Testis (tissue), 2 donors: ENCODE measurements at regions not wholly inside any gene's neighbourhood (a gene's known extent, or its start where the extent isn't known, plus 50 kb on each side); places are given as distances from the start of the nearest gene placed in this dataset.

ENCODE experiments used
- POLR2A ChIP-seq: fragments of 450-650 bp; IDR thresholded peaks from one replicate; pipeline ENCODE4 v1.6.1; 2017; ENCODE audit warnings: antibody characterized with exemption, mild to moderate bottlenecking, moderate library complexity
- TF ChIP-seq, protein P1 (sequence below), 3 experiments: fragments of 450-650 bp in 2 of 3; fragments of 200-600 bp in 1 of 3; sonication (generic) in 1 of 3; IDR thresholded peaks; one replicate each; pipeline ENCODE4 v1.5.1; 2016 to 2019; ENCODE audit warnings: antibody characterized with exemption in 3 of 3, mild to moderate bottlenecking in 2 of 3, moderate library complexity in 1 of 3

DNA sequence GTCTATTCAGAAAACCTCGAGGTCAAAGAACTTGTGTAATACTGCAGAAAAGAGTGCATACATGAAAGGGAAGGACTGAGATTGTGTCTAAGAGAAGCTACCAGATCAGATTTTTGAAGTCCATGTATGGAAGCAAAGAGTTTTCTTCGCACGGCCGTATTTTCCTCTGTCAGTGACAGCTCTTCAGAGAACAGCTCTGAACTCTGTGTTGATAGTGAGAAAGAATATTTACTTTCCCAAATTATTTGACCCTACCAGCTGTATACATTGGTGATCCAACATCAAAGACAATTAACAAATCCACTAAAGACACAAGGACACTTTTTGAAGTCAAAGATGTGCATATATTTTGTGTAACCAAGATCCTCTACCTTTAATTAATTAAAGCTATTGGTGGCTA lies 107.8 kb upstream of the PSMD7 start:
- TF ChIP-seq POLR2A: no peak
- TF ChIP-seq, protein P1, sequence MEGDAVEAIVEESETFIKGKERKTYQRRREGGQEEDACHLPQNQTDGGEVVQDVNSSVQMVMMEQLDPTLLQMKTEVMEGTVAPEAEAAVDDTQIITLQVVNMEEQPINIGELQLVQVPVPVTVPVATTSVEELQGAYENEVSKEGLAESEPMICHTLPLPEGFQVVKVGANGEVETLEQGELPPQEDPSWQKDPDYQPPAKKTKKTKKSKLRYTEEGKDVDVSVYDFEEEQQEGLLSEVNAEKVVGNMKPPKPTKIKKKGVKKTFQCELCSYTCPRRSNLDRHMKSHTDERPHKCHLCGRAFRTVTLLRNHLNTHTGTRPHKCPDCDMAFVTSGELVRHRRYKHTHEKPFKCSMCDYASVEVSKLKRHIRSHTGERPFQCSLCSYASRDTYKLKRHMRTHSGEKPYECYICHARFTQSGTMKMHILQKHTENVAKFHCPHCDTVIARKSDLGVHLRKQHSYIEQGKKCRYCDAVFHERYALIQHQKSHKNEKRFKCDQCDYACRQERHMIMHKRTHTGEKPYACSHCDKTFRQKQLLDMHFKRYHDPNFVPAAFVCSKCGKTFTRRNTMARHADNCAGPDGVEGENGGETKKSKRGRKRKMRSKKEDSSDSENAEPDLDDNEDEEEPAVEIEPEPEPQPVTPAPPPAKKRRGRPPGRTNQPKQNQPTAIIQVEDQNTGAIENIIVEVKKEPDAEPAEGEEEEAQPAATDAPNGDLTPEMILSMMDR (IDR thresholded peaks at IDR 0.05): no peak
